ENCODE measurements at regions not wholly inside any gene's neighbourhood (a gene's known extent, or its start where the extent isn't known, plus 50 kb on each side); places are given as distances from the start of the nearest gene placed in this dataset.

DNA sequence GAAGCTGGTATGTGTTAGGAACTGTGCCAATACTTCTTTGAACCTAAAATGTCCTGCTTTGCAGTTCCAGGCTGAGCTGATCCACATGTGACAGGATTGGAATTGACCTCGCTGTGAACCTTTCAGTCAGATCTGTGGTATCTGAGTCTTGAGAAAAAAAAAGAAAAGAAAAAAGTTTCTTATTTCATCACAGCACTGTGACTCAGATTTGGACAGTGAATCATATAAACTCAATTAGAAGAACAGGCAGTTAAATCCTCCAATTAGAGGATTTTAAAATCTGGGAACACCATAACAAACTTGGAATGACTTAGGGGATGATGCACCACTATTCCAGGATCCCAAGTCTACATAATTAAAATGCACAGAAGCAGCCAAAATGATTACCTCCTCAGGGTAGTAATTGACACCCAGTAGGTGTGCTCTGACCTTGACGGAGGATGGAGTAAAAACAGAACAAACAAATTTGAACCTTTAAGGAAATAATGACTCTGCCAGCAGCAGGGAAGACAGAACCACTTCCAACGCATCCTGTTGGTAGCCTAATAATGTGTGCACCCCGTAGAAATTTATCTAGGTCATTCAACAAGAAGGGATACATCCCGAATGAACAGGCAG, 57.8 kb upstream of the RAI14 start:
- no peak for FAIRE-seq
- TF ChIP-seq FOSL1 (tag; conservative IDR thresholded peaks at IDR 0.05) (peak; percentile 63; the same call in 1 of the 2 replicates), NFIC (IDR thresholded peaks at IDR 0.05) (no peak), RBM34 (IDR thresholded peaks at IDR 0.05; ENCODE audit: borderline replicate concordance, insufficient read depth, low read length) (no peak), NR2C2 (CRISPR knock-in tag; IDR thresholded peaks at IDR 0.05) (no peak), NR2C2 (tag; IDR thresholded peaks at IDR 0.05) (peak; percentile 29; the same call in 1 of the 2 replicates), LCOR (CRISPR knock-in tag; IDR thresholded peaks at IDR 0.05) (no peak), KAT2B (IDR thresholded peaks at IDR 0.05; ENCODE audit: low read depth, low read length) (no peak), JUND (IDR thresholded peaks at IDR 0.05; ENCODE audit: borderline replicate concordance, low read depth, low read length) (no peak), JUND (tag; IDR thresholded peaks at IDR 0.05; ENCODE audit: borderline replicate concordance, low read depth, low read length) (no peak), ZKSCAN1 (IDR thresholded peaks at IDR 0.05; ENCODE audit: low read depth, low read length) (0 out of 2 replicates have a peak, but pooled peaks have one; percentile 41), CEBPB (tag; IDR thresholded peaks at IDR 0.05) (0 out of 2 replicates have a peak, but pooled peaks have one; percentile 19), KDM1A (IDR thresholded peaks at IDR 0.05) (peak; percentile 59 to 69), CAMTA2 (CRISPR knock-in tag; conservative IDR thresholded peaks at IDR 0.05) (no peak), ESRRA (IDR thresholded peaks at IDR 0.05; ENCODE audit: borderline replicate concordance, low read depth) (no peak), CEBPG (CRISPR knock-in tag; IDR thresholded peaks at IDR 0.05) (no peak), CEBPG (tag; conservative IDR thresholded peaks at IDR 0.05 in 1 of 2, IDR thresholded peaks at IDR 0.05 in 1 of 2) (0 out of 4 replicates have a peak, but pooled peaks of 1 of the 2 experiments have one; percentile 11)
- TF ChIP-seq, protein P1, sequence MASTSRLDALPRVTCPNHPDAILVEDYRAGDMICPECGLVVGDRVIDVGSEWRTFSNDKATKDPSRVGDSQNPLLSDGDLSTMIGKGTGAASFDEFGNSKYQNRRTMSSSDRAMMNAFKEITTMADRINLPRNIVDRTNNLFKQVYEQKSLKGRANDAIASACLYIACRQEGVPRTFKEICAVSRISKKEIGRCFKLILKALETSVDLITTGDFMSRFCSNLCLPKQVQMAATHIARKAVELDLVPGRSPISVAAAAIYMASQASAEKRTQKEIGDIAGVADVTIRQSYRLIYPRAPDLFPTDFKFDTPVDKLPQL (IDR thresholded peaks at IDR 0.05; ENCODE audit: extremely low read depth, insufficient read length) = no peak
- TF ChIP-seq, protein P2, sequence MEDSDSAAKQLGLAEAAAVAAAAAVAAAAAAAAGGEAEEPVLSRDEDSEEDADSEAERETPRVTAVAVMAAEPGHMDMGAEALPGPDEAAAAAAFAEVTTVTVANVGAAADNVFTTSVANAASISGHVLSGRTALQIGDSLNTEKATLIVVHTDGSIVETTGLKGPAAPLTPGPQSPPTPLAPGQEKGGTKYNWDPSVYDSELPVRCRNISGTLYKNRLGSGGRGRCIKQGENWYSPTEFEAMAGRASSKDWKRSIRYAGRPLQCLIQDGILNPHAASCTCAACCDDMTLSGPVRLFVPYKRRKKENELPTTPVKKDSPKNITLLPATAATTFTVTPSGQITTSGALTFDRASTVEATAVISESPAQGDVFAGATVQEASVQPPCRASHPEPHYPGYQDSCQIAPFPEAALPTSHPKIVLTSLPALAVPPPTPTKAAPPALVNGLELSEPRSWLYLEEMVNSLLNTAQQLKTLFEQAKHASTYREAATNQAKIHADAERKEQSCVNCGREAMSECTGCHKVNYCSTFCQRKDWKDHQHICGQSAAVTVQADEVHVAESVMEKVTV (CRISPR knock-in tag; IDR thresholded peaks at IDR 0.05) = no peak
- TF ChIP-seq, protein P3, sequence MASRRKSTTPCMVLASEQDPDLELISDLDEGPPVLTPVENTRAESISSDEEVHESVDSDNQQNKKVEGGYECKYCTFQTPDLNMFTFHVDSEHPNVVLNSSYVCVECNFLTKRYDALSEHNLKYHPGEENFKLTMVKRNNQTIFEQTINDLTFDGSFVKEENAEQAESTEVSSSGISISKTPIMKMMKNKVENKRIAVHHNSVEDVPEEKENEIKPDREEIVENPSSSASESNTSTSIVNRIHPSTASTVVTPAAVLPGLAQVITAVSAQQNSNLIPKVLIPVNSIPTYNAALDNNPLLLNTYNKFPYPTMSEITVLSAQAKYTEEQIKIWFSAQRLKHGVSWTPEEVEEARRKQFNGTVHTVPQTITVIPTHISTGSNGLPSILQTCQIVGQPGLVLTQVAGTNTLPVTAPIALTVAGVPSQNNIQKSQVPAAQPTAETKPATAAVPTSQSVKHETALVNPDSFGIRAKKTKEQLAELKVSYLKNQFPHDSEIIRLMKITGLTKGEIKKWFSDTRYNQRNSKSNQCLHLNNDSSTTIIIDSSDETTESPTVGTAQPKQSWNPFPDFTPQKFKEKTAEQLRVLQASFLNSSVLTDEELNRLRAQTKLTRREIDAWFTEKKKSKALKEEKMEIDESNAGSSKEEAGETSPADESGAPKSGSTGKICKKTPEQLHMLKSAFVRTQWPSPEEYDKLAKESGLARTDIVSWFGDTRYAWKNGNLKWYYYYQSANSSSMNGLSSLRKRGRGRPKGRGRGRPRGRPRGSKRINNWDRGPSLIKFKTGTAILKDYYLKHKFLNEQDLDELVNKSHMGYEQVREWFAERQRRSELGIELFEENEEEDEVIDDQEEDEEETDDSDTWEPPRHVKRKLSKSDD (conservative IDR thresholded peaks at IDR 0.05; ENCODE audit: low read length) = no peak

More for the DNA sequence above, 57.8 kb upstream of the RAI14 start:
- Histone ChIP-seq H3K4me2 (ENCODE audit: insufficient read depth, low read length) (no peak overlapping the region), H3K27me3 (ENCODE audit: control insufficient read depth in 2 of 2, insufficient read depth in 2 of 2, low read length in 2 of 2) (peaks cover 0 to 5% of the 10 kb centered on the region in 2 experiments; a peak in 1 of 5 replicates), H3K79me2 (ENCODE audit: control insufficient read depth, insufficient read depth, low read length) (no peaks in the 10 kb centered on the region), H2AFZ (ENCODE audit: low read depth, low read length) (no peak overlapping the region), H3K9me1 (ENCODE audit: control insufficient read depth, insufficient read depth, low read length) (no peaks in the 10 kb centered on the region), H3K4me1 (replicated peaks in 1 of 2; ENCODE audit: control insufficient read depth in 2 of 2, insufficient read depth in 2 of 2, low read length in 2 of 2) (peaks cover 0 to 5% of the 10 kb centered on the region in 2 experiments; a peak in 2 of 5 replicates), H4K20me1 (replicated peaks; ENCODE audit: control insufficient read depth, insufficient read depth, low read length) (no peaks in the 10 kb centered on the region), H3K27ac (ENCODE audit: extremely low read depth, low read depth, low read length) (no peak overlapping the region), H3K9me3 (replicated peaks; ENCODE audit: control insufficient read depth, insufficient read depth, low read depth, low read length) (no peaks in the 10 kb centered on the region), H3K4me3 (no peak overlapping the region), H3K9ac (ENCODE audit: insufficient read depth in 1 of 2, low read depth in 2 of 2, low read length in 2 of 2) (no peak overlapping the region), H3K36me3 (ENCODE audit: control insufficient read depth, insufficient read depth, low read length) (no peaks in the 10 kb centered on the region)
- ChIA-PET POLR2A (interaction anchor here (1.2 kb wide), 1 partner anchor 11 kb away, joined by 8 read pairs; no protein-coding TSS in a partner anchor), CTCF (ENCODE audit: low intra/inter-chr PET ratio) (no interaction called here)
- DNase-seq (ENCODE audit: extremely low read depth in 1 of 4, low spot score in 3 of 4) = no peak
- 3% methylated on average over 5 of the region's 5 CpGs for WGBS (ENCODE audit: insufficient coverage, low coverage, missing lambda C conversion rate)
- ATAC-seq = no peak
- BruUV-seq (replicated peaks) = no TSS peak
- intact Hi-C loops (cut with micrococcal nuclease) = no loop called here
- in situ Hi-C loops (cut with MboI) = no loop called here

Measured in K562 (cell line).